Type B pancreatic cell (in vitro differentiated cells): ENCODE measurements at regions not wholly inside any gene's neighbourhood (a gene's known extent, or its start where the extent isn't known, plus 50 kb on each side); places are given as distances from the start of the nearest gene placed in this dataset.

Experiments used
- DNase-seq: peaks from one replicate; pipeline ENCODE4 v3.0.0; 2021; ENCODE audit warnings: mixed read lengths; ENCODE audit not compliant: unreplicated experiment; ENCODE audit errors: extremely low spot score
- H3K27ac Mint-ChIP-seq: 2 replicates; pipeline ENCODE4 v1.8.0; 2021; ENCODE audit warnings: mild to moderate bottlenecking, mixed read lengths
- H3K27me3 Mint-ChIP-seq: 2 replicates; pipeline ENCODE4 v1.8.0; 2021; ENCODE audit warnings: mixed read lengths
- H3K36me3 Mint-ChIP-seq: 2 replicates; pipeline ENCODE4 v1.8.0; 2021; ENCODE audit warnings: mixed read lengths
- H3K4me1 Mint-ChIP-seq: one replicate; pipeline ENCODE4 v1.8.0; 2021; ENCODE audit warnings: mixed read lengths; ENCODE audit not compliant: unreplicated experiment
- H3K4me3 Mint-ChIP-seq: 2 replicates; pipeline ENCODE4 v1.8.0; 2021; ENCODE audit warnings: mild to moderate bottlenecking, mixed read lengths
- H3K9me3 Mint-ChIP-seq: 2 replicates; pipeline ENCODE4 v1.8.0; 2021; ENCODE audit warnings: mixed read lengths
- TF ChIP-seq, protein P1 (sequence below): fragments of 200-600 bp; sonication (generic); conservative IDR thresholded peaks from 2 replicates; pipeline ENCODE4 v1.5.0; 2021; ENCODE audit warnings: antibody characterized with exemption, mild to moderate bottlenecking

DNA sequence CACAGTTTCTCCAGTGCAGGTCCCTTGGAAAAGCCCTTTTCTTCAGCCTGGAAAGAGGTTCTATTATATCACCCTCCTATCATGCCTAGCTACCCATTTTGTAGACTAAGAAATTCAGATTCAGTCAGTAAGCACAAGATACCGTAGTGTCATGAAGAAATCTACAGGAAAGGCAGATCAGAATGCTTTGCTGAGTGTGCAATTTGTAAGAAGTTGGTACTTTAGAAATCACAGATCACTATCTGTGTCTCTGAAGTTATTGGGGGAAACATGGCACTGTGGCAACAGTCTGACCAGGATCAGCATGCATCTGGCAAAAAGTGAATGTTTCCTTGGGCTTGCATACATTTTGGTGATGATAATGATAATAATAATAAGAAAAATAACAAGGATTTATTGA, 531.8 kb downstream of the EPHB1 start:
- Mint-ChIP-seq H3K27me3 (peaks cover 17% of the 10 kb centered on the region), H3K27ac (no peak overlapping the region), H3K9me3 (no peaks in the 10 kb centered on the region), H3K4me1 (peaks cover 10% of the 10 kb centered on the region), H3K4me3 (no peak overlapping the region), H3K36me3 (no peaks in the 10 kb centered on the region)
- TF ChIP-seq, protein P1, sequence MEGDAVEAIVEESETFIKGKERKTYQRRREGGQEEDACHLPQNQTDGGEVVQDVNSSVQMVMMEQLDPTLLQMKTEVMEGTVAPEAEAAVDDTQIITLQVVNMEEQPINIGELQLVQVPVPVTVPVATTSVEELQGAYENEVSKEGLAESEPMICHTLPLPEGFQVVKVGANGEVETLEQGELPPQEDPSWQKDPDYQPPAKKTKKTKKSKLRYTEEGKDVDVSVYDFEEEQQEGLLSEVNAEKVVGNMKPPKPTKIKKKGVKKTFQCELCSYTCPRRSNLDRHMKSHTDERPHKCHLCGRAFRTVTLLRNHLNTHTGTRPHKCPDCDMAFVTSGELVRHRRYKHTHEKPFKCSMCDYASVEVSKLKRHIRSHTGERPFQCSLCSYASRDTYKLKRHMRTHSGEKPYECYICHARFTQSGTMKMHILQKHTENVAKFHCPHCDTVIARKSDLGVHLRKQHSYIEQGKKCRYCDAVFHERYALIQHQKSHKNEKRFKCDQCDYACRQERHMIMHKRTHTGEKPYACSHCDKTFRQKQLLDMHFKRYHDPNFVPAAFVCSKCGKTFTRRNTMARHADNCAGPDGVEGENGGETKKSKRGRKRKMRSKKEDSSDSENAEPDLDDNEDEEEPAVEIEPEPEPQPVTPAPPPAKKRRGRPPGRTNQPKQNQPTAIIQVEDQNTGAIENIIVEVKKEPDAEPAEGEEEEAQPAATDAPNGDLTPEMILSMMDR = no peak
- DNase-seq = no peak

DNA sequence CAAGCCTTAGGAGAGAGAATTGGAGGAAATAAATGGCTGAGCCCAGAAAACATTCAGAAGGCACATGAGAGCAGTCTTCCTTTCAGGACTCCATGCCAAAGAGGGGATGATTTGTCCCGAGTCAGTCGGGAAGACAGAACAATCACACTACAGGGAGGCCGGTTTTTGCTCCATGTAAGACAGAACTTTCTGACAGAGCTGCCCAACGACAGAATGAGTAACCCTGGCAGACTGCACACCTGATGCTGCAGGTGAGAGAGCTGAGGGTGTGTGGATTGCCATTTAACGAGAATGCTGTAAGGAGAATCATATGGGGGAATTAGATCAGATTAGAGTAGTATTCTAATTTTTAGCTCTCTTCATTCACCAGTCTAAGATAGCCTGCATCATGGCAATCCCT, 533.0 kb downstream of the EPHB1 start:
- Mint-ChIP-seq H3K4me3 (no peak overlapping the region), H3K36me3 (no peaks in the 10 kb centered on the region), H3K9me3 (no peaks in the 10 kb centered on the region), H3K27ac (no peak overlapping the region), H3K4me1 (peaks cover 10% of the 10 kb centered on the region), H3K27me3 (peaks cover 15% of the 10 kb centered on the region)
- TF ChIP-seq, protein P1 = no peak
- no peak for DNase-seq

DNA sequence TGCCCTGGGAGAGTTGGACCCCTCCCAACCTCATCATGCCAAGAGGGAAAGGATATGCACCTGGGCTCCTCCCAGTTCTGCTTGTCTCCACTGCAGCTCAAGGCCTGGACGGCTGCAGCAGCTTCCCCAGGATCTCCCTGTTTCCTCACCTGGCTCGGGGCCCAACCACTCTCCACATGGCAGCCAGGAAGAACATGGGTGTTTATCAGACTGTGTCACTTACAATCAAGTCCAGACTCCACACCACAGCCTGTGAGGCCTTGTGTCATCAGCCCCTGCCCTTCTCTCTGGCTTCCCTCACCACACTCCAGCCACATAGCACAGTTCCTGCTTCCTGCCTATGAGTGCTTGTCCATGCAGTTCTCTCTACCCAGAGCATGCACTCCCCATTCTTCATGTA, 534.4 kb downstream of the EPHB1 start:
- Mint-ChIP-seq H3K4me1 (peaks cover 10% of the 10 kb centered on the region), H3K9me3 (no peaks in the 10 kb centered on the region), H3K27me3 (peaks cover 19% of the 10 kb centered on the region), H3K27ac (no peak overlapping the region), H3K4me3 (no peak overlapping the region), H3K36me3 (no peaks in the 10 kb centered on the region)
- DNase-seq = no peak
- TF ChIP-seq, protein P1 = no peak

DNA sequence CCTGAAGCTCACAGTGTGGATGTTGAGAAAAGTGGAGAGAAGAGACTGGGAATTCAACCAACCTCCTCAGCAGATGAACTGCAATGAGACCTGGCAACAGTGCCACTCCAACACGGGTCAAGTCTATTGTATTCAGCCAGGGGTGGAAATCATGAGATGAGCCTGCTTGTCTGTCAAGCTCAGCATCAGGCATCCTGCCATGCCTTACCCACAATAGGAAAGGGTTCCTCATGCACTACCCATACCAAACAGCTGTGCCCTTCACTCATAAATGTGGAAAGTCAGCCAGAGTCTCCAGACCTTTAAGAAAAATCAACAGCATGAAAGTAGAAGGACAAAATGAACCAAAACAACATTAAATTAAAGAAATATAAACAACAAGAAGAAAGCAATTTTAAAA, 542.1 kb downstream of the EPHB1 start:
- H3K36me3 Mint-ChIP-seq = no peaks in the 10 kb centered on the region
- TF ChIP-seq, protein P1 = no peak
- no peaks in the 10 kb centered on the region for H3K9me3 Mint-ChIP-seq
- H3K4me3 Mint-ChIP-seq = no peak overlapping the region
- peaks cover 10% of the 10 kb centered on the region for H3K27me3 Mint-ChIP-seq
- no peak overlapping the region for H3K27ac Mint-ChIP-seq
- H3K4me1 Mint-ChIP-seq = no peaks in the 10 kb centered on the region
- no peak for DNase-seq

DNA sequence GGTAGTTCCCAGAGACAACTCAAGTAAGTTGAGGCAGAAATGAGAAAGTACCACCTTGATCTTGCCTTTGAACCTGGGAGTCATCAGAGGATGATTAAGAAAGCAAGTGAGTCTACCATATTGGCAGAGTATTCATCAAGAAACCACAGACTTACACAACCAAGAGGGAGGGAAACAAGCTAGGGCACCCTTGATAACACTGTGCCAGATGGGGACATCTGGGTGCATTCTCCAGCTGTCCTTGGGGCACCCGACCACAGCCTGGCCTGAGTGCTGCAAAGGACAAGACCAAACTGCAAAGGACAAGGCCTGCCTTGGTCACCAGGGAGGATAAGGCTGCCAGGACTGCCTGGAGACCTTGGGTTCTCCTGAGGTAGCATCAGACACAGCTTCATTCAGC, 553.6 kb downstream of the EPHB1 start:
- no peaks in the 10 kb centered on the region for H3K4me1 Mint-ChIP-seq
- TF ChIP-seq, protein P1 = no peak
- H3K27ac Mint-ChIP-seq = no peak overlapping the region
- DNase-seq = no peak
- no peaks in the 10 kb centered on the region for H3K36me3 Mint-ChIP-seq
- H3K9me3 Mint-ChIP-seq = no peaks in the 10 kb centered on the region
- peaks cover 24% of the 10 kb centered on the region for H3K27me3 Mint-ChIP-seq
- no peak overlapping the region for H3K4me3 Mint-ChIP-seq
